Testis (tissue), 2 donors: ENCODE measurements at regions not wholly inside any gene's neighbourhood (a gene's known extent, or its start where the extent isn't known, plus 50 kb on each side); places are given as distances from the start of the nearest gene placed in this dataset.

Experiments used
- CTCF ChIP-seq, 3 experiments: fragments of 450-650 bp in 2 of 3; fragments of 200-600 bp in 1 of 3; sonication (generic) in 1 of 3; IDR thresholded peaks; one replicate each; pipeline ENCODE4 v1.5.1; 2016 to 2019; ENCODE audit warnings: antibody characterized with exemption in 3 of 3, mild to moderate bottlenecking in 2 of 3, moderate library complexity in 1 of 3
- POLR2A ChIP-seq: fragments of 450-650 bp; IDR thresholded peaks from one replicate; pipeline ENCODE4 v1.6.1; 2017; ENCODE audit warnings: antibody characterized with exemption, mild to moderate bottlenecking, moderate library complexity

DNA sequence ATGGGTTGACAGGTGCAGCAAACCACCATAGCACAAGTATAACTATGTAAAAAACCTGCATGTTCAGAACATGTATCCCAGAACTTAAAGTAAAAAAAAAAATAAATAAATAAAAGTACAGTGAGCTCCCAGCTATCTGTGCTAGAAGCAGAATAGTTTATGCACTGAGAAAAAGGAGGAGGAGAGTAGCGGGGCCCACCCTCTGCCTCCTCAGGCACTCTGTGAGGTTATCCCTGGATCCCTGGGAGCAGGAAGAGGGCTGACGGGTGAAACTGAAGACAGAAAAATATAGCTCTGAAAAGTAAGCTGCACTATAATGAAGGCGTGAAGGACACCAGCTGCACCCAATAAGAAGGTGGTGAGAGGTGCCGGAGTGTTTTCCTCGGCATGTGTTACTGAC is 117.2 kb downstream of the SIPA1L2 start:
- no peak for TF ChIP-seq CTCF (IDR thresholded peaks at IDR 0.05)
- no peak for TF ChIP-seq POLR2A
